T follicular helper cell (primary cell): ENCODE measurements at regions not wholly inside any gene's neighbourhood (a gene's known extent, or its start where the extent isn't known, plus 50 kb on each side); places are given as distances from the start of the nearest gene placed in this dataset.
"Not testable (repeated sequence)": the region's sequence is repeated elsewhere in the genome, so short reads cannot be mapped to it uniquely, and the experiment has no call there.

Source experiments
- DNase-seq: peaks from one replicate; pipeline ENCODE4 v3.0.0-alpha.2; 2020; ENCODE audit warnings: low read depth

DNA sequence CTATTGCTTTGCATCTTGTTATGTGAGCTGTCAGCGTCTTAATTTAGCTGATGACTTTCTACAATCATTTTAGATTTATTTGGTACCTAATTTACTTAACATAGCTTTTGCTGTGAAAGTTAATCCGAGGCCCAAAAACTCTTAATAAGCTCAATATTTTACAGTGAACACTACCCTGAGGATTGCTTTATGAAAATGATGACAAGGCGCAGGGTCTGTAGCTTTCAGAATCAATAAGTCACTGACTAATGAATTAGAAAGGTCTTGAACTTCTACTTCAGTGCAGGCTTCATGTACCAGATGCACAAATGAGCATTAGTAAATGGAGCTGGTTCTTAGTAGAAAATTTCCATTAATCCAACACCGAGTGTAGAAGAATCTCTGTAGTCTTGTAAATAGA is 81.4 kb upstream of the ZNF366 start:
- DNase-seq, result no peak

GRCh38 chr5:72587661-72588308 is 80.6 kb upstream of the ZNF366 start:
- DNase-seq, result no peak

- no peak for DNase-seq
These were observed 79.7 kb upstream of the ZNF366 start for GRCh38 chr5:72586788-72587530.

DNA sequence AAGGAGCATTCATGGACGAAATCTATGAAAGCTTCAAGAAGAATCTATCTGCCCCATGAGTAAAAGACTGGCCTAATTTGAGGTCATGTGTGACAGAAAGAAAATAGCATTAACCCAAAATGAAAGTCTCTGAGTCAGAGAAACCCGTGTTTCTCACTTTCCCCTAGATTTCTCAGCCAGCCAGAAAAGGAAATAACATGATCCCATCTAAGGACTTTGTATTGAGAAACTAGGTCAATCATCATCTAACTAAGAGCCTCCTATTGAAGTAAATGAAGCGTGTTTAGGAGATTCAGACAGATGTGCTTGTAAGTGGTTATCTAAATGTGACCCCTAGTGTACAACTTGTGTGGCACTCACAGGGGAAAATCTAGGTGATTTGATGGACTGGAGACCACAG is 77.3 kb upstream of the ZNF366 start:
- no peak for DNase-seq

- not testable (repeated sequence) for DNase-seq
These were observed 72.1 kb upstream of the ZNF366 start for GRCh38 chr5:72579290-72579689.

GRCh38 chr5:72572236-72572765 is 65.1 kb upstream of the ZNF366 start:
- no peak for DNase-seq

- no peak for DNase-seq
These were observed 62.3 kb upstream of the ZNF366 start for GRCh38 chr5:72569408-72569944.

DNA sequence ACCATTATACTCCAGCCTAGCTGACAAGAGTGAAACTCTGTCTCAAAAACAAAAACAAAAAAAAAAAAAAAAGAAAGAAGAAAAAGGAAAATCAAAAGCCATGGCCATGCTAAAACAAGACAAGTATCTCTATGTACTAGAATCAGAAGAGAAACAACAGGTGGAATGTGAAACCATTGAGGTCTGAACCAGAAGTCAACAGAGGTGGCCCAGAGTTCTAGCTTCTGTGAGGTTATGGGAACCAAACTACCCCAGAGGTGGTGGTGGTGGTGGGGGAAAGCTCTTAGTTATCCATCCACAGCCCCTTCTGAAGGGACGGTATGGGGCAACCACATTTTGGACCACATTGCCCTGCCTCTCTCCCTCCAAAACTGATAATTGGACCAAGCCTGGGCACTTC is 59.5 kb upstream of the ZNF366 start:
- DNase-seq, result no peak

DNA sequence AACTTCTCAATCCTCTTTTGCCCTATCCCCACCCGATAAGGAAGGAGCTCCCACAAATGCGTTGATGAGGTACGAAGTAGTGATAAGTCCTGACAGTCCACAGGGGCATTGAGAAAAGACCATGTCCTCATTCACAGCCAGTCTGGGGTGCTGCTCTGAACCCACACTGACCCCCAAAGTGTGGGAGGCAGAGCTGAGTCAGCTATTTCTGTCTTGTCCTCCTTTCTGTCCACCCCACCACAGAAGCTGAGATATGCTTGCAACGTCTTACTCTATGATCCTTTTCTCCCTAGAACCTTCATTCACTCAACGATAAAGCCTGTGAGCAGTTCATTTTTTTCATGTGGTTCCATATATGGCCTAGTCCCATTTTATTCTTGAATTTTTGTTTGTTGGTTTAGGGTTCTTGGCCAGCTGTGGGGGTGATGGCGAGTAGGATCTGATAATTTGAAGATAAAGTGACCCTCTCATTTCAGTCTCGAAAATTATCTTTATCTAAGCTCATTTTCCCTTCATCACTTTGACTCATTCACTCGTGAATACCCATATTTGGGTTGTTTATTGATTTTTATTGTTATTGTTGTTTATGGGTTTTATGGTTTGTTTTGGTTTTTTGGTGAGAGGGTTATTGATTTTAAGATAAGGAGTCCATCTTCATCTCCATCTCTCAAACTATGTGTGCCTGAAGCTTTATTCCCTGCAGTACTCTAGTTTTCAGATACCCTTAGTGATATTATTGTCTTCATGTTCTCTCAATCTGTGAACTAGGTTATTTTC is 58.5 kb upstream of the ZNF366 start:
- no peak for DNase-seq

GRCh38 chr5:72562717-72563116 is 55.5 kb upstream of the ZNF366 start:
- no peak for DNase-seq

- DNase-seq, result no peak
These were observed 54.1 kb upstream of the ZNF366 start for GRCh38 chr5:72561148-72561972.

- DNase-seq, result no peak
These were observed 52.9 kb upstream of the ZNF366 start for GRCh38 chr5:72559866-72560766.

DNA sequence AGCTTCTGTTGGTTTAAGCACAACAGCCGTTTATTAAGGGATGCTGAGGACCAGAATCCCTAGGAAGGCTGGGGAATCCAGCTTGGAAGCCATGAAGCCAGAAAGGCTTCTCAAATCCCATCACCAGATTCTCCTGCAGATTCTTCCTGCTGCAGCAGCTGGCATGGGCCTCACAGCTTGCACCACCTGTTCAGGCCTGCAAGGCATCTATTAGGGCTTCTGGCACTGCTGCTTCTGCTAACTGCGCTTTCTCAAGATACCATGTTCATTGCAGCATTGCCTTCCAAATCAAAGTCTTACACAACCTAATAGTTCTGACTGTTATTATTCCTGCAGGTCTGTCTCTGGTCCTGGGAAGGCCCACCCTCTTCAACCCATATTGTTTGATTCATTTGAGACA is 51.2 kb upstream of the ZNF366 start:
- no peak for DNase-seq

GRCh38 chr5:72558046-72558336 is 50.8 kb upstream of the ZNF366 start:
- DNase-seq, result no peak

DNA sequence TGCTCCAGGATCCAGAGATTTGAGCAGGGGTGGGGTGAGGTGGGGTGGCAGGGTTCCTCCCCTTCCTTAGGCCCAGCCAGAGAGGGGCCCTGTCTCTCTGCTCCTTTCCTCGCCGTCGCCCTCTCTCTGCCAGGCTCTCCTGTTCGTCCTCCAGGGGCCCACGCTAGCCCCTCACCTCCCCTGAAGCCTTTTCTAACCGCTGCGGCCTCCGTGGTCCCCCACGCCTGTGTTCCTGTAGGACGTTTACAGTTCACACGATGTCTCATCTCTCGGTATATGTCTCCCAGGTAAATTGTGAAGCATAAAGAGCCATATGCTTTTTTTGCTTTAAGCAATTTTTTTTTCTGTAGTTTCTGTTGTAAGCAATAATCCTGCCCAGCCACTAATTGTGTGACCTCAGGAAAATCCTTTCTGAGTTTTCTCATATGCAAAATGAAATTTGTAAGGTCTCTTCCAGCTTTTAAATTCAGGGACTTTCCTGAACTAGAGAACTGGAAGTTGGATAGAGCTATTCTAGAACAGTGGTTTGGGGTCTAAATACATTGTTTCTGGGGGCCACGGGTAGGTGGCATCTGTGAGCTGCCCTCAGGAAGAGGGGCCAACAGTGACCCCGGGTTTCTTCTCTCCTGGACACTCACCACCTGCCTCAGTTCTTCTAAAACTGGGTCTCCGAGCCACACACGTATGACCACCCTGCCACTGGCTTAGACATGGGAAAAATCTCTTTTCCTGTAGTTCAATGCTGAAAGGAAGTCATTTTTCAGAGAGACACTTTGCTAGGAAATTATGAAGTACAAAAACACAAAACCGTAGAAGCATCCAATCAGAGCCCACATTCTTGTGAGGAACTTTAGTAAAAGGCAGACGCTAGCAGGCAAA is 50.2 kb upstream of the ZNF366 start:
- DNase-seq, result no peak
